Activated naive CD4-positive, alpha-beta T cell treated with anti-CD3 and anti-CD28 coated beads, Interleukin-2, amount 50 U/mL, for 72 hours (primary cell): ENCODE measurements at regions not wholly inside any gene's neighbourhood (a gene's known extent, or its start where the extent isn't known, plus 50 kb on each side); places are given as distances from the start of the nearest gene placed in this dataset.

Experiments used
- ATAC-seq, 2 donors: fragments of 150-1000 bp; cut with Tn5 transposase; 2 replicates each; pipeline ENCODE4 v1.10.0; 2021; ENCODE audit warnings: mild to moderate bottlenecking in 2 of 2, moderate library complexity in 2 of 2
- DNase-seq, 2 donors: peaks; one replicate each; pipeline ENCODE4 v3.0.0; 2021 to 2022; ENCODE audit warnings: low spot score in 2 of 2
- H3K27ac Mint-ChIP-seq, 2 donors: one replicate each; pipeline ENCODE4 v1.8.0; 2022; ENCODE audit warnings: mild to moderate bottlenecking in 2 of 2, mixed read lengths in 2 of 2
- H3K36me3 Mint-ChIP-seq, 2 donors: one replicate each; pipeline ENCODE4 v1.8.0; 2022; ENCODE audit warnings: mixed read lengths in 2 of 2
- H3K9me3 Mint-ChIP-seq, 2 donors: one replicate each; pipeline ENCODE4 v1.8.0; 2022; ENCODE audit warnings: mixed read lengths in 2 of 2

DNA sequence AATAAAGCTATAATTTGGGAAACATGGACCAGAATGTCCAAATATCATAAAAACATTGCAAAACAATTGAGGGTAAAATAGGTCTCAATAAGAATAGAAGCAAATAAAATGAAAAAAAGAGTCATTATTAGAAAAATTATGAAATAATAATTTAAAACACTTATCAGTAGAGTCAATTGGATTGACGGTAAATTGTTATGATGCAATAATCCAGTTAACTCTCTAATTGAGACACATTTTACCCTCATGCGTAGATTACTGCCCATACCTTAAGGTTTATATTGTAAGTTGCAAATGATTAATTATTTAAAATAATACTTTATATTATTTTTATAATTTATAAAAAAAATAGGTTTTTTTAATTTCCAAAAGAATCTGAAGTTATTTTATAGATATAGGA, 73.4 kb upstream of the POU1F1 start:
- Mint-ChIP-seq H3K36me3 (no peaks in the 10 kb centered on the region), H3K27ac (no peak overlapping the region), H3K9me3 (no peaks in the 10 kb centered on the region)
- DNase-seq, result no peak
- ATAC-seq, result no peak

DNA sequence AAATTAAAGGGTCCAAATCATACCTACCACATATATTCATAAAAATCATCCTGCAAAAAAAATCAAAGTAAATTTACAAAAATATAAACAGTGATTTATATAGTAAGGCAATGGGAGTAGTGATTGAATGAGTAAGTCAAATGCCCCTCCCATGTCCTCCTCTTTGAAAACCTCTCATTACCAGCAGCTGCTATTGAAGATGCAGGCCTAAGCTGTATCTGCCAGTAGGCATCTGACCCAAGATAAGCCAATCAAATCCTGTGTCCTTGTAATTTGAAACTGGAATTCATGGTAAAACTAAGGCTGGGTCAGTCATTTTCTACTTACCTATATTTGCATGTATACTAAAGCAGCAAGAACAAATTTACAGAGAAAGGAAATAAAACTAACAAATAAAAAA, 60.4 kb upstream of the POU1F1 start:
- Mint-ChIP-seq H3K36me3 (no peaks in the 10 kb centered on the region), H3K9me3 (no peaks in the 10 kb centered on the region), H3K27ac (no peak overlapping the region)
- no peak for DNase-seq
- no peak for ATAC-seq

DNA sequence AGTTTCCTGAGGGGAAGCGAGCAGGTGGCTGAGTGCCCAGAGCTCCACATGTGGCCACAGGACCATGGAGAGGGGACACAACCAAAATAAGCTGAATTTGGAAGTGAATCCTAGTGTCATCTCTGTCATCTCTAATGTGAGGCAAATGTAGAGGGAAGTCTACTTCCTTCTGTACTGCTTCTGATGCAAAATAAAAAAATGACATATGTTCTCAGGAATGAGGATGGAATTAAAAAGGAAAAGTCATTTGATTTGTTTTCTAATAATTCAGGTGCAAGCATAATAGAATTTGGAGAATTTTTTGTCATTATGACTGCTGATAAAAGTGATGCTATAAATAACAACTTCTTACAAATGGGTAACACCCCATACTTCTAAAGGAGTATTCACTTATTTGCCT, 59.5 kb upstream of the POU1F1 start:
- Mint-ChIP-seq H3K27ac (no peak overlapping the region), H3K9me3 (no peaks in the 10 kb centered on the region), H3K36me3 (no peaks in the 10 kb centered on the region)
- no peak for DNase-seq
- no peak for ATAC-seq

DNA sequence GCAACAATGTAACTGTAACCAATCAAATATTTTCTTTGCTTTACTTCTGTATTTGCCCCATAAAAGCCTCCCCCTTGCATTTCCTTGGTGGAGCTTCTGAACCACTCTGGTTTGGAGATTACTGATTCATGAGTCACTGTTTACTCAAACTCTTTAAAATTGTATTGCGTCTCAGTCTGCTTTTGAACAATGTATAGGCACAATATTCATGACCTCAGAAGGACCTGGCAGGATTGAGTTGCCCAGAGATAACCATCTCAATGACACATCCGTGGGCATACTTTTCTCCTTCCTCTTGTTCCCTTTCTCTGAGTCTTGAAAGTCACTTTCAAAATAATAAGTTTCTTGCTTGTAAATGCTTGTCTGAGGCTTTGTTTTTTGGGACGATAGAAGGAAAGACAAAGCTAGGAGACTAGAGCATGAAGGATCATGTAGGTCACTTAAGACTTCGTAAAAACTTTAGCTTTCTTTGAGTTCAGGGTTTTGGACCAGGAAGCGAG, 57.1 kb upstream of the POU1F1 start:
- Mint-ChIP-seq H3K36me3 (no peaks in the 10 kb centered on the region), H3K9me3 (no peaks in the 10 kb centered on the region), H3K27ac (peak overlapping the region; percentile 55 to 76)
- peak; percentile 86 to 98 for ATAC-seq
- no peak for DNase-seq

DNA sequence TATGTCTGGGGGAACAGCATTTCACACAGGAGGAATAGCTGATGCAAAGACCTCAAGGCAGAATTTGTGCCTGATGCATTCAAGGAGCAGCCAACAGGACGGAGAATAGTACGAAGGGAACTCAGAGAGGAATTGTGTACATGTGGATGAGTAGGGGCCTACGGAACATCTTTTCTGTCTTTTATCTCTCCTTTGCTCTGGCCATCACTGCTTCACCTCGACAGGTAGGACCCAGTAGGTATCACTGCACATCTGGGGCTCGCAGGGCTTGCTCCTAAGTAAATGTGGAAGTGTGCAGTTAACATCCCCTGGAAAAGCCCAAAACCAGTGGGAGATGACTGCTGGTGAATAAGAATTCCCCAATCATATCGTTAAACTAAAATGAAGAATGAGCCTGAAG, 56.4 kb upstream of the POU1F1 start:
- no peaks in the 10 kb centered on the region for H3K9me3 Mint-ChIP-seq
- no peaks in the 10 kb centered on the region for H3K36me3 Mint-ChIP-seq
- DNase-seq, result no peak
- peak in 1 of 2 donors; percentile 8 for ATAC-seq
- H3K27ac Mint-ChIP-seq, result peak overlapping the region in 1 of 2 donors; percentile 6

DNA sequence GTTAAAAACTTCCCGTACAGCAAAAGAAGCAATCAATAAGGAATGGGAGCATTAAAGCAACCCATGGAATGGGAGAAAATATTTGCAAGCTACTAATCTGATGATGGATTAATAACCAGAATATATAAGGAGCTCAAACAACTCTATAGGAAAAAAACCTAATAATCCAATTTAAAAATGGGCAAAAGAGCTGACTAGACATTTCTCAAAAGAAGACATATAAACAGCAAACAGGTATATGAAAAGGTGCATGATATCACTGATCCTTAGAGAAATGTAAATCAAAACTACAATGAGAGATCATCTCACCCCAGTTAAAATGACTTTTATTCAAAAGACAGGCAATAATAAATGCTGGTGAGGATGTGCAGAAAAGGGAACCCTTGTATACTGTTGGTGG, 52.7 kb upstream of the POU1F1 start:
- Mint-ChIP-seq H3K27ac (no peak overlapping the region), H3K36me3 (peaks cover 0 to 6% of the 10 kb centered on the region in 2 donors), H3K9me3 (no peaks in the 10 kb centered on the region)
- ATAC-seq (no peak), DNase-seq (no peak)
